GM20431 (cell line): ENCODE measurements at regions not wholly inside any gene's neighbourhood (a gene's known extent, or its start where the extent isn't known, plus 50 kb on each side); places are given as distances from the start of the nearest gene placed in this dataset.
"Not testable (repeated sequence)": the region's sequence is repeated elsewhere in the genome, so short reads cannot be mapped to it uniquely, and the experiment has no call there.

Source experiments
- in situ Hi-C: fragments of 300-500 bp; cut with MseI, MboI; formaldehyde crosslinking; loops from one replicate; pipeline ENCODE4 v1.15.0; 2020; ENCODE audit warnings: low sequenced_read_pairs; ENCODE audit not compliant: unreplicated experiment

DNA sequence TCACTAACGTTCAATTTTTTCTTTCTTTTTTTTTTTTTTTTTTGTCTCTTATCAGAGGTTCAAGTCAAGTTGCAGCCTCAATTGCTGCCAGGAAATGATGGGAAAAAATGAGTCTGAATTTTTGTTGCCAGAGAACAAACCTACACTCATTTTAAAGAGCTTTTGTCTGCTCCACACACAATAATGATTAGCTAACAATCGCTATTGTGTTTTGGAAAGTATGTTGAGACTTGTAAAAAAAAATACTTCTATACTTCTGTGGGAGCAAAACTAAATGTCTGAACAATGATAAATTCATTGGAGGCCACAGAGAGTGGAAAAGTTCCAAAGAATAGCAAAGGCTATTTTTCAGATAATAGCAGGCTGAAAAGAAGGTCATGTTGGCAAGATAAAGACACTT lies 176.3 kb upstream of the LMCD1 start:
- in situ Hi-C loops: no loop called here

- in situ Hi-C loops: not testable (repeated sequence)
These were observed 175.8 kb upstream of the LMCD1 start for GRCh38 chr3:8325833-8326232.

DNA sequence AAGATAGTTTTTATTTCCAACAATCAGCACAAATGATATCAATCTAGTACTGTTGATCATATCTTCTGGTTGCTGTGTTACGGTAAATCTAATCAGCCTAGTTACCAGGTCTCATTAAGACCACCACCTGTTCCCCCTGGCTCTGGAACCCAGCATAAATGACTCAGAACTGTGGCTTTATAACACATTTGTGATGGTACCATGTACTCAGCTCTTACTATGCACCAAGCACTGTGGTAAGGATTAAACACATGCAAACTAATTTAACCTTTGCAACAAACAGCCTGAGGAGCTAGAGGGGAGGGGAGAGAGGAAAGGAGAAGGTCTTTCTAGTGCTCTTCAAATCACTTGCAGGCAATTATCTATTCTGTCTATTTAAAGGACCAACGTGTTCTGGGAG lies 173.9 kb upstream of the LMCD1 start:
- in situ Hi-C loops: no loop called here

GRCh38 chr3:8328967-8329366 lies 172.7 kb upstream of the LMCD1 start:
- in situ Hi-C loops: no loop called here

GRCh38 chr3:8329598-8329997 lies 172.0 kb upstream of the LMCD1 start:
- in situ Hi-C loops: no loop called here

- in situ Hi-C loops: no loop called here
These were observed 165.2 kb upstream of the LMCD1 start for GRCh38 chr3:8336456-8336855.

- in situ Hi-C loops: no loop called here
These were observed 163.2 kb upstream of the LMCD1 start for GRCh38 chr3:8338424-8338823.

DNA sequence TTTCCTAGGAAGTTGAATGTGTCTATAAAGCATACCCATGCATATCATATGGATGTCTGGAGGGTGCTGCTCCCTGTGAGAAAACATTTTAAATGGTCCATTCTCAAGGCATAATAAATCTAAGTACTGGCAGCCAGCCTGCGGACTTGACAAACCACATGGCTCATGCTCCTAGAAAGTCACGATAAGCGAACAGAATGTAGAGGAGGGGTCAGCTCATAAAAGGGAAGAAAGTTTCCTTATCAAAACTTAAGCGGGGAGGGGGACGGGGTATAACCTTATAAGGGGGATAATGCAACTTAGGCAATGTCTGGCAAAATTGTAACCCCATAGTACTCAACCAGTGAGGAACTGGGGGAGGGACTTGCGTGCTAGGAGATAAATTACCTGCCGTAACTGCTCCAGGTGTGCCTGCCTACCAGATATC lies 159.8 kb upstream of the LMCD1 start:
- in situ Hi-C loops: no loop called here

DNA sequence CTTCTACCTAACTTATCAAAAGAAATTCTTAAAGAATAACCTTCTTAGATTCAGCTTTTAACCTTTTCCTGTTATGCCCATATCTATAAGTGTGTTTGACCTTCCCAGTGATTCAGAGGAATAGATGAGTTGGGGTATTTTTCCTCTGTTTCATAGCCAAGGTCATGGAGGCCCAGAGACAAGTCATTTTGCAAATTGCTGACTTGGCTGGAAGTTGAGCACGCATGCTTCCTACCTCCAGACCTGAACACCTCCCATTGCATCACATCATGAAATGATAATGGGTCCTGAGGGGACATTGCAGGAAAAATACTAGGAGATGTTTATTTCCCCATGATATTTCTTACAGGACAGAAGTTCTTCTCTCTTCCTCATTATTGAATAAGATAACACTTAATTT lies 158.6 kb upstream of the LMCD1 start:
- in situ Hi-C loops: no loop called here

DNA sequence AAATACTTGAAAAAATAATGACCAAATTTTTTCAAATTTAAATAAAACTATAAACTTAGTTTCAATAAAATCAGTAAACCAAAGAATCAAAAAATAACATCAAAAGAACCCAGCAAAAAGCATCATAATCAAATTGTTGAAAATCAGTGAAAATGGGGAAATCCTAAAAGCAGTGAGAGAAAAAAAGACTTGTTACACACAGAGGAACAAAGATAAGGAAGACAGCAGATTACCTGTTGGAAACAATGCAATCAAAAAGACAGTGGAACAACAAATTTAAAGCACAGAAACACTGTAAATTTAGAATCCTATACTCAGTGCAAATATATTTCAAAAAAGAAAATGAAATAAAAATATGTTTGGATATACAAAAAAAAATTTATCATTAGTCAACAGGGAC lies 156.2 kb upstream of the LMCD1 start:
- in situ Hi-C loops: no loop called here

DNA sequence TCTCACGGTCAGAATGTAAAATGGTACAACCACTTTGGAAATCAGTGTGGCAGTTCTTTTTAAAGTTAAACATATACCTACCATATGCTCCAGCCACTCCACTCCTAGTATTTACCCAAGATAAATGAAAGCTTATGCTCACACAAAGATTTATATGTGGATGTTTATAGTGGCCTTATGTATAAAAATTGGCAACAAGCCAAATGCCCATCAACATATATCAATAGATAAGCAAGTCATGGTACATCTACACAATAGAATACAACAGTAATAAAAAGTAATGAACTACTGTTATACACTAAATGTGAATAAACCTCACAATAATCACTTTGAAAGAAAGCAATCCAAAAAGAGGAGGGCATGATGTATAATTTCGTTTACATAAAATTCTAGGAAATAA lies 153.5 kb upstream of the LMCD1 start:
- in situ Hi-C loops: no loop called here

DNA sequence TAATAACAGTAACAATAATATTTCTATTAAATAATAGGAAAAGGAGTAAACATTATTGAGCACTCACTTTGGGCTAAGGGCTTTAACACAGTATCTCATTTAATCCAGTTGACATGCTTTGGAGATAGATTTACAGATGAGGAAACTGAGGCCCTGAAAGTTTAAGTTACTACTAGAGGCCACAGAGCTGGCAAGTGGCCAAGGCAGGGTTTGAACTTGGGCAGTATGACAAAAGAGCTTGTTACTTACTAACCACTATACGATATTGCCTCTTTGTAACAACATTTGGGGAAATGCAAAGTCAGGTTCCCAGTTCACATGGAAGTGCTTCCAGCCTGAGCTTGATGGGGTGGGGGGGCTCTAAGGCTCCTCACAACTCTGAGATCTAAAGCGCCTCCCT lies 149.1 kb upstream of the LMCD1 start:
- in situ Hi-C loops: no loop called here

DNA sequence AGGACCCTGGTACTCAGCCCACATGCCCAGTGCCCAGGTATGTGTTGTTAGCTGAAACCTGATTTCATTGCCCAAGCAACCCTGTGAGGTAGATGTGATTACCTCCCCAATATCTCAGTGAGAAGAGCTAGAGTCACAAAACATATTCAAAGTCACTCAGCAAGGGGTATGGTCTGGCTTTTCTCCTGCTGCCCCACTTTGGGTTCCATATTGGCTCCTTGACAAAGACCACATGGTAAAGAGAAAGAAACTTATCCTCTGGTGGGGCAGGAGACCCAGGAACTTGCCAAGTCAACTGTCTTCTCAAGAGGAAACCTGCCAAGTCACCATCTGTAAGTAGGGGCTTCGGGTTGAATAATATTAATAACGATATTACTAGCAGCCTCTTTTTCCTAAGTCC lies 148.3 kb upstream of the LMCD1 start:
- in situ Hi-C loops: no loop called here

DNA sequence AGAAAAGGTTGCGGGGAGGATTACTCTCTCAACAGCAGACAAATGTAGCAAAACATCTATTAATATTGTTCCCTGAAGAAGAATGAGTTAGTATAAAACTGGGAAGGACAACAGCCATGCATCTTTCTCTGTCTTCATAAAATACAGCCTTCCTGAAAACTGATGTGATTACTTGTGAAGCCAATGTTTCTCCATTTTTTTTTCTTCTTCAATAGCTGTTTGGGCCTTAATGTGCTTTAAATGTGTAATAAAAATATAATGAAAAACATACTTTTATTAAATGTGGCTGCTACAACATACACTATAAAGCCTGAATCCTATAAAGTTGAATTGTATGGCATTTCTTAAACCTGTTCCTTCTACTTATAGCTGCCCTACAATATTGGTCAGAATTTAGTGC lies 146.3 kb upstream of the LMCD1 start:
- in situ Hi-C loops: no loop called here

GRCh38 chr3:8356066-8356465 lies 145.6 kb upstream of the LMCD1 start:
- in situ Hi-C loops: not testable (repeated sequence)

- in situ Hi-C loops: no loop called here
These were observed 143.8 kb upstream of the LMCD1 start for GRCh38 chr3:8357859-8358258.

DNA sequence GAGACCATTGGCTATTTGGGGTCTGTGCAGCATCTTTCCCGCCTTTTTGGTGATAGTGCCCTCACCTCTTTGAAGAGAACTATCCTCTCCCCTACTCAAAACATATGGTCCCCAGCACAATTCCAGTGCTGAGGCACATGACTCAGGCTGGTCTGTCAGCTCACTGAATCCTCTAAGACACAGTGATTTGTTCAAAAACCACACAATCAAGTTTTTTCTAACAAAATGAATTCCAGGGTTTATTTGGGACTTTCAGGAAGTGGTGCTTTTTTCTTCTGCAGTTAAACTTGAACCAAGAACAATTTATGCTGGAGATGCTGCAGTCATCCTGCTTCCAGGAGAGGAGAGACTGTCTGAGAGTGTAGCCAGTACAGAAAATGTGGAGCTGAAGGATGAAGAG lies 142.5 kb upstream of the LMCD1 start:
- in situ Hi-C loops: no loop called here

- in situ Hi-C loops: no loop called here
These were observed 138.4 kb upstream of the LMCD1 start for GRCh38 chr3:8363200-8363599.

DNA sequence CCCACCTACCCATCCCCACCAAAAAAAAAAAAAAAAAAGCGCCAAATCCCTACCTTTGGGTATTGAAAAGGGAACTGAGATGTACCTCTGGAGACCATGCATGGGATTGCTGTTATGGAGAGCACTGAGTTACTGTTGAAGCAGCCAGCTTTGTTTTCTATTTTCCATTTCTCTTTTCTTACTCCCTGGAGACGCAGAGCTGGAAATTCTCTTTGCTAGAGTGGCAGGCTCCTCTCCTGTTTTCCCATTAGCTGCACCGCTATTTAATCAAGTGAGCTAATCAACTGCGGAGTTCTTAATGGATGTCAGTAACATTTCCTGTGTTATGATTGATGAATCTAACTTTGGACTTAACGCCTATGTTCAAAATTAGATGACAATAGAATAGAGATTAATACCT lies 136.1 kb upstream of the LMCD1 start:
- in situ Hi-C loops: no loop called here

GRCh38 chr3:8366219-8366810 lies 135.3 kb upstream of the LMCD1 start:
- in situ Hi-C loops: no loop called here

GRCh38 chr3:8368598-8368997 lies 133.0 kb upstream of the LMCD1 start:
- in situ Hi-C loops: no loop called here

DNA sequence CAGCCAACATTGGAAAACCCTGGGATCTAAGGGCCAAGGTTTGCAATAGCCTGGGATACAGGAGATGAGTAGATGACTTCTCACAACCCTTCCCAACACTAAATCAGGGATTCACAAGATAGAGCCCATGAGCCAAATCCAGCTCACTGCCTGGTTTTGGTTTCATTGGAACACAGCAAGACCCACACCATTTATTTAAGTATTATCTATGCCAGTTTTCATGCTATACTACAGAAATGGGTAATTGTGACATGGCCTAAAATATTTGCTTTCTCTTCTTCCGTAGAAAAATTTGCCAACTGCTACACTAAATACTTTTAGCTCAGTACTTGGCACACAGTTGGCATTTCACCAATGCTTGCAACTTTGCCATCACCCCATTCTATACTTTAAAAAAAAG lies 132.0 kb upstream of the LMCD1 start:
- in situ Hi-C loops: no loop called here

GRCh38 chr3:8371085-8371551 lies 130.5 kb upstream of the LMCD1 start:
- in situ Hi-C loops: no loop called here
